Heart right ventricle (tissue), 16 donors: ENCODE measurements at regions not wholly inside any gene's neighbourhood (a gene's known extent, or its start where the extent isn't known, plus 50 kb on each side); places are given as distances from the start of the nearest gene placed in this dataset.

ENCODE experiments used
- ATAC-seq, 8 donors: fragments of 200-7000 bp; cut with Tn5 transposase; one replicate each; pipeline ENCODE4 v1.9.1; 2020; ENCODE audit warnings: mild to moderate bottlenecking in 8 of 8, moderate library complexity in 8 of 8, moderate number of reproducible peaks in 1 of 8
- DNase-seq, 2 donors: peaks; one replicate each; pipeline ENCODE4 v3.0.0-alpha.2; 2020
- H3K27ac ChIP-seq, 10 donors: fragments of 200-600 bp; sonication (generic) in 2 of 10; one replicate each; pipeline versions ENCODE4 v1.5.0 to v1.8.0; 2020 to 2022; ENCODE audit warnings: mild to moderate bottlenecking in 3 of 10
- H3K27me3 ChIP-seq, 7 donors: fragments of 200-600 bp; one replicate each; pipeline ENCODE4 v1.8.0; 2021 to 2022; ENCODE audit warnings: mild to moderate bottlenecking in 2 of 7
- H3K36me3 ChIP-seq, 9 donors: fragments of 200-600 bp; sonication (generic) in 1 of 9; one replicate each; pipeline versions ENCODE4 v1.5.0 to v1.8.0; 2020 to 2022; ENCODE audit warnings: mild to moderate bottlenecking in 2 of 9
- H3K4me1 ChIP-seq, 9 donors: fragments of 200-600 bp; sonication (generic) in 1 of 9; one replicate each; pipeline versions ENCODE4 v1.5.0 to v1.8.0; 2020 to 2022; ENCODE audit warnings: mild to moderate bottlenecking in 4 of 9
- H3K4me3 ChIP-seq, 10 donors: fragments of 200-600 bp; sonication (generic) in 2 of 10; one replicate each; pipeline versions ENCODE4 v1.5.0 to v1.8.0; 2020 to 2022; ENCODE audit warnings: mild to moderate bottlenecking in 7 of 10, moderate library complexity in 2 of 10
- H3K9me3 ChIP-seq, 11 donors: fragments of 200-600 bp in 10 of 11; sonication (generic) in 2 of 11; one replicate each; pipeline versions ENCODE4 v1.5.0 to v1.8.0; 2013 to 2022; ENCODE audit warnings: mild to moderate bottlenecking in 2 of 11, control low read depth in 1 of 11, moderate library complexity in 1 of 11
- CTCF ChIP-seq, 9 donors: fragments of 200-600 bp; sonication (generic) in 2 of 9; IDR thresholded peaks; one replicate each; pipeline versions ENCODE4 v1.5.0 to v1.8.0; 2021 to 2022; ENCODE audit warnings: antibody characterized with exemption in 9 of 9, mild to moderate bottlenecking in 5 of 9, moderate library complexity in 1 of 9
- WGBS, 2 donors: extraction: QIAGEN DNeasy Blood & Tissue Kit; methylation state at CpG; one replicate each; pipeline ENCODE4 v1.1.7; 2013; ENCODE audit warnings: inconsistent platforms in 1 of 2; 5-methylcytosine and 5-hydroxymethylcytosine counted together
- intact Hi-C, 10 donors: fragments of 100-400 bp; cut with DNase I; formaldehyde crosslinking; loops; one replicate each; pipeline versions ENCODE4 v1.11.1 to v1.14.2; 2022
- donor health status: Arrhythmogenic right ventricular cardiomyopathy.
- donor health status: ischemic (EF 13 %, LVEDD 7.1; RV severe dilation, severe dysfunction).
- donor health status: healthy with polysubstance abuse.
- donor health status: DM: no; HTN: yes; CAD: no.
- donor health status: DM: no; HTN: no; CAD: no.
- donor health status: ischemic (EF 25% LVEDD 6.9; RV normal size, moderate dysfunction).
- donor health status: ischemic (EF 25% LVEDD 5.7; RV mildly dilated, moderate dysfunction).
- donor health status: healthy.
- donor health status: DM: yes; HTN: yes; CAD: no.
- donor health status: Ischemic cardiomyopathy.
- donor health status: ischemic (EF 35%, LVEDD 5.7; RV mildly dilated, moderate dysfunction).
- donor health status: nonischemic (EF 11% LVEDD 7.7; RV severe dilation, severe dysfunction).
- donor health status: DM: yes; HTN: yes; CAD: no.
- donor health status: PGD.
- donor health status: ischemic (EF 29% LVEDD 5.4; RV normal size, mild dysfunction).
- donor health status: nonischemic (EF 23%, LVEDD 6.1; RV moderate dilation, normal function).

- no peak for DNase-seq
- no peak for TF ChIP-seq CTCF (IDR thresholded peaks at IDR 0.05)
Measured at GRCh38 chr2:122575076-122575475, 819.6 kb downstream of the TSN start.

GRCh38 chr2:122583159-122583917 is 827.9 kb downstream of the TSN start:
- DNase-seq (no peak), ATAC-seq (no peak)
- no peak overlapping the region for H3K27ac ChIP-seq
- 81 to 86% methylated on average over 2 of the region's 2 CpGs for WGBS, 2 donors
- H3K9me3 ChIP-seq: peaks cover 0 to 29% (median 2%) of the 10 kb centered on the region in 11 donors
- intact Hi-C loops: no loop called here
- no peak overlapping the region for H3K4me3 ChIP-seq
- TF ChIP-seq CTCF (IDR thresholded peaks at IDR 0.05): no peak
- no peaks in the 10 kb centered on the region for H3K27me3 ChIP-seq
- H3K36me3 ChIP-seq: no peaks in the 10 kb centered on the region
- H3K4me1 ChIP-seq: no peaks in the 10 kb centered on the region

More at GRCh38 chr2:122575076-122575475, 819.6 kb downstream of the TSN start:
- Histone ChIP-seq H3K4me3 (no peak overlapping the region), H3K27ac (no peak overlapping the region), H3K27me3 (no peaks in the 10 kb centered on the region), H3K9me3 (peaks cover 0 to 6% (median 0%) of the 10 kb centered on the region in 11 donors), H3K36me3 (no peaks in the 10 kb centered on the region), H3K4me1 (no peaks in the 10 kb centered on the region)
- intact Hi-C loops: no loop called here
- ATAC-seq: no peak

GRCh38 chr2:122590524-122590923 is 835.1 kb downstream of the TSN start:
- no peaks in the 10 kb centered on the region for H3K4me1 ChIP-seq
- peaks cover 0 to 6% (median 0%) of the 10 kb centered on the region in 11 donors for H3K9me3 ChIP-seq
- no peak overlapping the region for H3K4me3 ChIP-seq
- no peaks in the 10 kb centered on the region for H3K36me3 ChIP-seq
- DNase-seq (no peak), ATAC-seq (no peak)
- H3K27ac ChIP-seq: no peak overlapping the region
- intact Hi-C loops: no loop called here
- no peak for TF ChIP-seq CTCF (IDR thresholded peaks at IDR 0.05)
- WGBS, 2 donors: 85 to 88% methylated on average over 3 of the region's 3 CpGs
- H3K27me3 ChIP-seq: no peaks in the 10 kb centered on the region

GRCh38 chr2:122595065-122595464 is 839.6 kb downstream of the TSN start:
- no peak for ATAC-seq
- no peaks in the 10 kb centered on the region for H3K27me3 ChIP-seq
- WGBS, 2 donors: 66 to 90% methylated on average over 2 of the region's 2 CpGs
- TF ChIP-seq CTCF (IDR thresholded peaks at IDR 0.05): no peak
- H3K27ac ChIP-seq: no peak overlapping the region
- no peak overlapping the region for H3K4me3 ChIP-seq
- no peak for DNase-seq
- H3K36me3 ChIP-seq: no peaks in the 10 kb centered on the region
- intact Hi-C loops: no loop called here
- H3K9me3 ChIP-seq: no peaks in the 10 kb centered on the region
- H3K4me1 ChIP-seq: no peaks in the 10 kb centered on the region
